IMR-90 (cell line): ENCODE measurements at regions not wholly inside any gene's neighbourhood (a gene's known extent, or its start where the extent isn't known, plus 50 kb on each side); places are given as distances from the start of the nearest gene placed in this dataset.

Experiments
- ATAC-seq: fragments of 200-7000 bp; cut with Tn5 transposase; 2 replicates; pipeline ENCODE4 v1.9.1; 2020; ENCODE audit warnings: low read depth, mild to moderate bottlenecking, moderate library complexity
- BruUV-seq: library from RNA; stranded (reverse); fragments of 400-500 nt; replicated peaks from 2 replicates; lab custom pipeline; 2021; lab: Mats Ljungman, UMichigan
- CTCF ChIA-PET: fragments of 300-600 bp; formaldehyde crosslinking; extraction: SDS; loops from one replicate; lab custom pipeline; 2021; ENCODE audit warnings: antibody characterized with exemption; lab: Yijun Ruan, JAX
- POLR2A ChIA-PET: fragments of 300-600 bp; sonication (Branson Sonifier 250); formaldehyde crosslinking; loops from one replicate; lab custom pipeline; 2022; ENCODE audit warnings: antibody characterized with exemption; ENCODE audit not compliant: unreplicated experiment; lab: Charles Lee
- DNase-seq: peaks from one replicate; pipeline ENCODE4 v3.0.0; 2013
- H2AFZ ChIP-seq: replicated peaks from 2 replicates; pipeline ENCODE3; 2013; ENCODE audit warnings: low read length, mild to moderate bottlenecking; ENCODE audit not compliant: poor library complexity
- H2AK5ac ChIP-seq: 2 replicates; pipeline ENCODE4 v1.6.1; 2013; ENCODE audit warnings: low read depth, low read length, inconsistent platforms
- H2AK9ac ChIP-seq: replicated peaks from 2 replicates; pipeline ENCODE3; 2013; ENCODE audit warnings: mild to moderate bottlenecking, low read depth, low read length, moderate library complexity; ENCODE audit not compliant: poor library complexity
- H2BK120ac ChIP-seq: 2 replicates; pipeline ENCODE4 v1.6.1; 2013; ENCODE audit warnings: low read depth, low read length, inconsistent platforms
- H2BK15ac ChIP-seq: 3 replicates; pipeline ENCODE4 v1.6.1; 2013; ENCODE audit warnings: low read depth, low read length, inconsistent platforms
- H2BK20ac ChIP-seq: 2 replicates; pipeline ENCODE4 v1.6.1; 2013; ENCODE audit warnings: low read depth, mild to moderate bottlenecking, inconsistent platforms, low read length, moderate library complexity
- H2BK5ac ChIP-seq: 2 replicates; pipeline ENCODE4 v1.6.1; 2013; ENCODE audit warnings: mild to moderate bottlenecking, low read depth, low read length, inconsistent platforms; ENCODE audit not compliant: poor library complexity, severe bottlenecking
- H3K14ac ChIP-seq: replicated peaks from 2 replicates; pipeline ENCODE4 v1.6.1; 2013; ENCODE audit warnings: low read depth, low read length, inconsistent platforms
- H3K18ac ChIP-seq: 2 replicates; pipeline ENCODE4 v1.6.1; 2013; ENCODE audit warnings: low read depth, low read length, control low read depth
- H3K23ac ChIP-seq: 2 replicates; pipeline ENCODE4 v1.6.1; 2013; ENCODE audit warnings: low read depth, low read length, inconsistent platforms
- H3K27ac ChIP-seq: 2 replicates; pipeline ENCODE4 v1.5.1; 2013; ENCODE audit warnings: mild to moderate bottlenecking, control low read depth, low read length; ENCODE audit not compliant: insufficient read depth
- H3K27me3 ChIP-seq: 2 replicates; pipeline ENCODE4 v1.6.1; 2013; ENCODE audit warnings: low read length; ENCODE audit not compliant: control insufficient read depth, insufficient read depth
- H3K36me3 ChIP-seq: 2 replicates; pipeline ENCODE4 v1.6.1; 2013; ENCODE audit warnings: low read length, mixed read lengths; ENCODE audit not compliant: control insufficient read depth, insufficient read depth
- H3K4ac ChIP-seq: 2 replicates; pipeline ENCODE4 v1.6.1; 2013; ENCODE audit warnings: low read depth, low read length, inconsistent platforms
- H3K4me1 ChIP-seq: 2 replicates; pipeline ENCODE4 v1.6.1; 2013; ENCODE audit warnings: low read length, mixed read lengths; ENCODE audit not compliant: control insufficient read depth, insufficient read depth
- H3K4me2 ChIP-seq: 2 replicates; pipeline ENCODE4 v1.6.1; 2013; ENCODE audit warnings: low read depth, mild to moderate bottlenecking, control low read depth, low read length, moderate library complexity
- H3K4me3 ChIP-seq: 2 replicates; pipeline ENCODE4 v1.5.1; 2013; ENCODE audit warnings: low read depth, mild to moderate bottlenecking, control low read depth, low read length, moderate library complexity; ENCODE audit not compliant: insufficient read depth
- H3K56ac ChIP-seq: 2 replicates; pipeline ENCODE4 v1.6.1; 2013; ENCODE audit warnings: low read length, inconsistent platforms; ENCODE audit not compliant: insufficient read depth; ENCODE audit errors: extremely low read depth
- H3K79me1 ChIP-seq, 2 experiments: 2 replicates each; pipeline ENCODE4 v1.6.1; 2013; ENCODE audit warnings: low read length in 2 of 2, inconsistent platforms in 1 of 2, low read depth in 1 of 2
- H3K9ac ChIP-seq: 2 replicates; pipeline ENCODE4 v1.6.1; 2013; ENCODE audit warnings: low read depth, low read length, control low read depth
- H3K9me1 ChIP-seq: 2 replicates; pipeline ENCODE4 v1.6.1; 2013; ENCODE audit warnings: low read length, inconsistent platforms; ENCODE audit not compliant: insufficient read depth
- H3K9me3 ChIP-seq: 2 replicates; pipeline ENCODE4 v1.6.1; 2013; ENCODE audit warnings: low read length; ENCODE audit not compliant: control insufficient read depth, insufficient read depth
- H4K20me1 ChIP-seq: 2 replicates; pipeline ENCODE4 v1.6.1; 2013; ENCODE audit warnings: low read length, inconsistent platforms; ENCODE audit not compliant: insufficient read depth
- H4K5ac ChIP-seq: 2 replicates; pipeline ENCODE4 v1.6.1; 2013; ENCODE audit warnings: mild to moderate bottlenecking, low read depth, low read length, control low read depth
- H4K8ac ChIP-seq, 2 experiments: 2 replicates each; pipeline ENCODE4 v1.6.1; 2013; ENCODE audit warnings: low read depth in 2 of 2, low read length in 2 of 2, control low read depth in 1 of 2, inconsistent platforms in 1 of 2
- H4K91ac ChIP-seq: 2 replicates; pipeline ENCODE4 v1.6.1; 2013; ENCODE audit warnings: low read depth, low read length, inconsistent platforms; ENCODE audit not compliant: insufficient read depth
- CHD1 ChIP-seq: IDR thresholded peaks from 2 replicates; pipeline ENCODE4 v1.6.1; 2012; ENCODE audit warnings: low read depth, low read length, improper control_type of control experiment
- ELK1 ChIP-seq: fragments of 150-350 bp; IDR thresholded peaks from 2 replicates; pipeline ENCODE4 v1.6.1; 2016; ENCODE audit warnings: low read depth, mild to moderate bottlenecking, low read length, moderate library complexity, borderline replicate concordance
- FOS ChIP-seq: fragments of 150-350 bp; IDR thresholded peaks from 2 replicates; pipeline ENCODE4 v1.6.1; 2016; ENCODE audit warnings: low read depth, low read length
- POLR2A ChIP-seq: IDR thresholded peaks from 2 replicates; pipeline ENCODE4 v1.6.1; 2012; ENCODE audit warnings: mild to moderate bottlenecking, low read depth, low read length
- RCOR1 ChIP-seq: IDR thresholded peaks from 2 replicates; pipeline ENCODE4 v1.6.1; 2012; ENCODE audit warnings: mild to moderate bottlenecking, low read length, improper control_type of control experiment; ENCODE audit not compliant: insufficient replicate concordance
- RFX5 ChIP-seq: IDR thresholded peaks from 2 replicates; pipeline ENCODE4 v1.8.0; 2012; ENCODE audit warnings: low read depth, mild to moderate bottlenecking, low read length, moderate library complexity
- WGBS, 2 experiments: methylation state at CpG; one replicate each; pipeline versions ENCODE4 v1.1.5 to v1.1.7; 2013; ENCODE audit warnings: missing lambda C conversion rate in 2 of 2; ENCODE audit not compliant: insufficient read length in 1 of 2; ENCODE audit errors: extremely low coverage in 2 of 2; 5-methylcytosine and 5-hydroxymethylcytosine counted together
- dilution Hi-C: fragments of 300-500 bp; cut with HindIII; formaldehyde crosslinking; loops from one replicate; pipeline ENCODE4 v1.14.3; 2018; ENCODE audit warnings: low sequenced_read_pairs; ENCODE audit not compliant: unreplicated experiment
- in situ Hi-C: fragments of 300-500 bp; cut with MboI; formaldehyde crosslinking; loops from 3 replicates; pipeline ENCODE4 v1.14.3; 2019; ENCODE audit warnings: low sequenced_read_pairs, inconsistent platforms, mixed read lengths
- intact Hi-C: fragments of 100-400 bp; cut with micrococcal nuclease; formaldehyde crosslinking; loops from 2 replicates; pipeline ENCODE4 v1.10.0; 2022

DNA sequence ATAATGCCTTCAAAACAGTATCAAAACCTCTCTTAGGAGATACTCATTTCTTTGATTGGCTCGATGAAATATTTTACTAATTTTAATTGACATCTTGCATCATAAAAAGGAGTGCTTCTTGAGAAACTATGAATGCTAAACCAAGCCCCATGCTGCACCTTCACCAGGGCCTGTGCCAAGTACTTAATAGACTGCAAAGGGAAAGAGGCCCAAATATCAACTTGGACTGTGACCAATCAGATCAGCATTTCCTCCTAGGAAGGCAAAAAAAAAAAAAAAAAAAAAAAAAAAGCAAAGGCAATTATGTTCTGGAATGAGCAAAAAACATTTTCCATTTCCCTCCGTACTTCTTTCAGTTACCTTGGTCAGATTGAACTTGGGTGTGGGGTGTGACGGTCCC lies 253.0 kb upstream of the SOX4 start:
- POLR2A ChIA-PET, result no interaction called here
- TF ChIP-seq RFX5 (no peak), CHD1 (no peak), POLR2A (no peak), RCOR1 (no peak), ELK1 (no peak), FOS (no peak)
- Histone ChIP-seq H3K9ac (no peak overlapping the region), H2AK5ac (no peak overlapping the region), H3K4ac (no peak overlapping the region), H2AK9ac (no peak overlapping the region), H3K4me1 (no peaks in the 10 kb centered on the region; the same call in 1 of the 2 replicates), H3K27me3 (0 out of 2 replicates have a peak, but pooled peaks cover 2% of the 10 kb centered on the region), H2BK15ac (no peak overlapping the region), H4K91ac (no peak overlapping the region), H2BK5ac (no peak overlapping the region), H4K8ac (no peak overlapping the region), H4K20me1 (no peaks in the 10 kb centered on the region), H3K9me1 (no peaks in the 10 kb centered on the region), H3K56ac (no peak overlapping the region), H3K4me3 (no peak overlapping the region), H3K79me1 (no peaks in the 10 kb centered on the region), H3K27ac (no peak overlapping the region), H4K5ac (no peak overlapping the region), H3K9me3 (no peaks in the 10 kb centered on the region), H2BK120ac (no peak overlapping the region), H2AFZ (no peak overlapping the region), H3K23ac (no peak overlapping the region), H3K14ac (no peak overlapping the region), H3K18ac (no peak overlapping the region), H3K36me3 (no peaks in the 10 kb centered on the region), H2BK20ac (no peak overlapping the region), H3K4me2 (no peak overlapping the region)
- DNase-seq (no peak), ATAC-seq (no peak)
- CTCF ChIA-PET, result interaction anchor here (0.5 kb wide), 1 partner anchor 467 kb away, joined by 6 read pairs; no protein-coding TSS in a partner anchor
- WGBS, 2 experiments, result no CpG with 5 or more reads among the region's 3 CpGs
- in situ Hi-C loops, result no loop called here
- dilution Hi-C loops, result no loop called here
- intact Hi-C loops, result no loop called here
- no TSS peak for BruUV-seq
